Gastrocnemius medialis (tissue), 4 donors: ENCODE measurements at regions not wholly inside any gene's neighbourhood (a gene's known extent, or its start where the extent isn't known, plus 50 kb on each side); places are given as distances from the start of the nearest gene placed in this dataset.

Source experiments
- POLR2A ChIP-seq, 2 donors: fragments of 450-650 bp; IDR thresholded peaks; one replicate each; pipeline ENCODE4 v1.6.1; 2017; ENCODE audit warnings: antibody characterized with exemption in 2 of 2, mild to moderate bottlenecking in 2 of 2, moderate library complexity in 2 of 2
- TF ChIP-seq, protein P1 (sequence below), 5 experiments: fragments of 450-650 bp in 3 of 5; fragments of 200-600 bp in 2 of 5; sonication (generic) in 2 of 5; IDR thresholded peaks in 4 of 5; conservative IDR thresholded peaks in 1 of 5; 1 replicate in 4 of 5; 2 replicates in 1 of 5; pipeline ENCODE4 v1.5.1; 2016 to 2019; ENCODE audit warnings: antibody characterized with exemption in 5 of 5, mild to moderate bottlenecking in 3 of 5, moderate library complexity in 3 of 5

DNA sequence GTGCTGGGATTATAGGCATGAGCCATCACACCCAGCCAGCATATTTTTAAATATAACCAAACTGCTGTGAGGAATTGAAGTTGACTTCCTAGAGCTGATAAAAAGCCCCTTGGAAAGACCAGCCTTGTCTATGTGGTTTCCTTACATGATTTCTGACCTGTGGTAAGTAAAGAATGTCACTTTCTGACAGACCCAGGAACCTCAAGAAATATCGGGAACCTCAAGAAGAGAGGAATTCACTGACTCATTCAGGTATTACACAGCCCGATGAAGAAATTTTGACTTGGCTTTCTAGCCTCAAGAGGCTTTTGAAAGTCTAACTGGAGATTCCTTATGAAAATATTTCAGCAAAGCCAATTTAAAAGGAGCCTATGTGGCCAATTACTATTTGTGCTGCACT, 71.8 kb downstream of the FOXF2 start:
- TF ChIP-seq, protein P1, sequence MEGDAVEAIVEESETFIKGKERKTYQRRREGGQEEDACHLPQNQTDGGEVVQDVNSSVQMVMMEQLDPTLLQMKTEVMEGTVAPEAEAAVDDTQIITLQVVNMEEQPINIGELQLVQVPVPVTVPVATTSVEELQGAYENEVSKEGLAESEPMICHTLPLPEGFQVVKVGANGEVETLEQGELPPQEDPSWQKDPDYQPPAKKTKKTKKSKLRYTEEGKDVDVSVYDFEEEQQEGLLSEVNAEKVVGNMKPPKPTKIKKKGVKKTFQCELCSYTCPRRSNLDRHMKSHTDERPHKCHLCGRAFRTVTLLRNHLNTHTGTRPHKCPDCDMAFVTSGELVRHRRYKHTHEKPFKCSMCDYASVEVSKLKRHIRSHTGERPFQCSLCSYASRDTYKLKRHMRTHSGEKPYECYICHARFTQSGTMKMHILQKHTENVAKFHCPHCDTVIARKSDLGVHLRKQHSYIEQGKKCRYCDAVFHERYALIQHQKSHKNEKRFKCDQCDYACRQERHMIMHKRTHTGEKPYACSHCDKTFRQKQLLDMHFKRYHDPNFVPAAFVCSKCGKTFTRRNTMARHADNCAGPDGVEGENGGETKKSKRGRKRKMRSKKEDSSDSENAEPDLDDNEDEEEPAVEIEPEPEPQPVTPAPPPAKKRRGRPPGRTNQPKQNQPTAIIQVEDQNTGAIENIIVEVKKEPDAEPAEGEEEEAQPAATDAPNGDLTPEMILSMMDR (IDR thresholded peaks at IDR 0.05 in 4 of 5, conservative IDR thresholded peaks at IDR 0.05 in 1 of 5), result no peak
- TF ChIP-seq POLR2A (IDR thresholded peaks at IDR 0.05), result no peak
